ENCODE measurements at regions not wholly inside any gene's neighbourhood (a gene's known extent, or its start where the extent isn't known, plus 50 kb on each side); places are given as distances from the start of the nearest gene placed in this dataset.

DNA sequence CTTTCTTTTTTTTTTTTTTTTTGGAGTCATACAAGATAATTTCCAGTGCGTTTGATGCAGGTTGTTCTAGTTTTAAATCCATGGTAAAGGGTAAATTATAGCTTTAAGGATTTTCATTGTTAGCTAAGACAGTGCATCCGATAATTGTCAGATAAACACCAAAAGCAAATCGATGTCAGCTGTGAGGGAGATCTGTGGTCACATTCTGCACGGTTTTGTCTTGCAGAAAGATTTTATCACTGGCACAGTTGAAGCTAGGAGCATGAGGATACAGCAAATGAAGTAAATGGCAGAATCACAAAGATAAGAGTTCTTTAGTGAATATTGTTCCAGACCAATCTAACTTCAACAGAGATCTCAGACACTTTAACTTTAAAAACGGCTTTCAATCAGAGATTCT, 648.8 kb upstream of the COBL start:
- no peak overlapping the region for H3K18ac ChIP-seq (ENCODE audit: low read depth in 1 of 2, low read length in 2 of 2)
- H4K91ac ChIP-seq (ENCODE audit: low read length) = no peak overlapping the region

DNA sequence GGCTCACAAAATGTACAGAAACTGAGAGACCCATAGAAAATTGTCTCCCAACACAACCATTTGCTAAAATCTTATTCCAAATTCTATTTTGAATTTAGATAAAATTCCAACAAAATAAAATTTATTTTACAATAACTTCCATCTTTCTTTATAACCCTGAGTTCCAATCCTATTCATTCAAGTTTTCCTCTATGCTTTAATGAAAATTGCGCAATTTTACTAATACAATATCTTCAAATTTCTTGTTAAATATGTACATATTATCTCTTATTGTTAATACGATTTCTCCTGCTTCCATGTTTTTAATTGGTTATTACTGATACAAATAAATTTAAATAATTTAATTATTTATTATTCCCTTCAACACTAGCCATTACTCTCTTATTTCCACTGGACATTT, 645.2 kb upstream of the COBL start:
- no CpG with 5 or more reads among the region's 2 CpGs for WGBS

More for the DNA sequence above, 648.8 kb upstream of the COBL start:
- Histone ChIP-seq H3K4me2 (ENCODE audit: low read length, poor library complexity, severe bottlenecking) (no peak overlapping the region), H3K4ac (ENCODE audit: low read depth in 1 of 2, low read length in 2 of 2) (no peak overlapping the region), H2BK12ac (ENCODE audit: low read length in 2 of 2) (no peak overlapping the region), H3K9ac (ENCODE audit: low read length) (no peak overlapping the region), H2AK5ac (ENCODE audit: low read length, severe bottlenecking) (no peak overlapping the region), H2BK120ac (ENCODE audit: low read depth, low read length) (no peak overlapping the region), H2BK15ac (ENCODE audit: low read depth, poor library complexity, severe bottlenecking) (no peak overlapping the region), H3K36me3 (ENCODE audit: control insufficient read depth in 1 of 2, insufficient read depth in 2 of 2, low read depth in 1 of 2, low read length in 2 of 2) (no peaks in the 10 kb centered on the region), H3K4me1 (ENCODE audit: control insufficient read depth, insufficient read depth, low read depth, low read length) (no peaks in the 10 kb centered on the region), H3K14ac (ENCODE audit: low read length in 2 of 2) (no peak overlapping the region), H3K9me3 (ENCODE audit: control insufficient read depth, low read length) (peaks cover 3% of the 10 kb centered on the region), H2AFZ (ENCODE audit: low read depth, low read length) (no peak overlapping the region), H3K79me1 (replicated peaks; ENCODE audit: low read length, poor library complexity, severe bottlenecking) (no peaks in the 10 kb centered on the region), H3K27ac (ENCODE audit: low read length, poor library complexity, severe bottlenecking) (no peak overlapping the region), H3K4me3 (ENCODE audit: insufficient read depth in 1 of 2, low read depth in 1 of 2, low read length in 2 of 2) (no peak overlapping the region), H2BK5ac (ENCODE audit: low read depth, low read length, poor library complexity, severe bottlenecking) (no peak overlapping the region), H4K8ac (ENCODE audit: low read length) (no peak overlapping the region), H3K23ac (ENCODE audit: low read length in 2 of 2) (no peak overlapping the region), H3K27me3 (ENCODE audit: control insufficient read depth in 1 of 2, insufficient read depth in 1 of 2, low read length in 2 of 2) (no peaks in the 10 kb centered on the region)
- DNase-seq = no peak
- 49% methylated on average over 4 of the region's 5 CpGs for WGBS

DNA sequence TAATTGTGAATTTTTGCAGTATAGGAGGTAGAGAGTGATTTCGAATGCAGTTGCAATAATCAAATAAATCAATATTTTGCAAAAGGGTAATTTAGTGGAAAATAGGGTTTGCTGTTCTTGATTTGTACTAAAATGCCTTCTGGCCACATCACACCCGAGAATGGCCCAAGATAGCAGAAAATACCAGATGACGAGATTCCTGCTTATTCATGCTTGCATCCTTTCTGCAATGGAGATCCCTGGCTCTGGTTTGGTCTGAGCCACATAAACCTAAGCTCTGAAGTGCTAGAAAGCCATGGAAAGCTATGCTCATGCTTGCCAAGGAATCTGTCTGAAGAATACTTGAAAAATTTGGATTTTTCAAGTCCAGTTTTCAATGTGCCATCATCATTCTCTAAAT, 634.2 kb upstream of the COBL start:
- Histone ChIP-seq H4K91ac (ENCODE audit: low read length) (no peak overlapping the region), H3K4me2 (ENCODE audit: low read length, poor library complexity, severe bottlenecking) (no peak overlapping the region), H3K4me1 (ENCODE audit: control insufficient read depth, insufficient read depth, low read depth, low read length) (peaks cover 1% of the 10 kb centered on the region), H2AK5ac (ENCODE audit: low read length, severe bottlenecking) (no peak overlapping the region), H3K36me3 (ENCODE audit: control insufficient read depth in 1 of 2, insufficient read depth in 2 of 2, low read depth in 1 of 2, low read length in 2 of 2) (no peaks in the 10 kb centered on the region), H3K18ac (ENCODE audit: low read depth in 1 of 2, low read length in 2 of 2) (no peak overlapping the region), H3K9me3 (ENCODE audit: control insufficient read depth, low read length) (peaks cover 14% of the 10 kb centered on the region), H4K8ac (ENCODE audit: low read length) (no peak overlapping the region), H3K27me3 (ENCODE audit: control insufficient read depth in 1 of 2, insufficient read depth in 1 of 2, low read length in 2 of 2) (no peaks in the 10 kb centered on the region), H3K4me3 (ENCODE audit: insufficient read depth in 1 of 2, low read depth in 1 of 2, low read length in 2 of 2) (no peak overlapping the region), H3K27ac (ENCODE audit: low read length, poor library complexity, severe bottlenecking) (peak overlapping the region; percentile 98), H3K23ac (ENCODE audit: low read length in 2 of 2) (no peak overlapping the region), H3K4ac (ENCODE audit: low read depth in 1 of 2, low read length in 2 of 2) (no peak overlapping the region), H2BK5ac (ENCODE audit: low read depth, low read length, poor library complexity, severe bottlenecking) (no peak overlapping the region), H2BK120ac (ENCODE audit: low read depth, low read length) (no peak overlapping the region), H2BK12ac (ENCODE audit: low read length in 2 of 2) (no peak overlapping the region), H3K9ac (ENCODE audit: low read length) (no peak overlapping the region), H2BK15ac (ENCODE audit: low read depth, poor library complexity, severe bottlenecking) (no peak overlapping the region), H3K14ac (ENCODE audit: low read length in 2 of 2) (no peak overlapping the region), H2AFZ (ENCODE audit: low read depth, low read length) (no peak overlapping the region), H3K79me1 (replicated peaks; ENCODE audit: low read length, poor library complexity, severe bottlenecking) (no peaks in the 10 kb centered on the region)
- 50% methylated on average over 3 of the region's 3 CpGs for WGBS
- DNase-seq = no peak

More for the DNA sequence above, 645.2 kb upstream of the COBL start:
- Histone ChIP-seq H3K4ac (ENCODE audit: low read depth in 1 of 2, low read length in 2 of 2) (no peak overlapping the region), H2AK5ac (ENCODE audit: low read length, severe bottlenecking) (no peak overlapping the region), H2BK5ac (ENCODE audit: low read depth, low read length, poor library complexity, severe bottlenecking) (no peak overlapping the region), H2AFZ (ENCODE audit: low read depth, low read length) (no peak overlapping the region), H3K9me3 (ENCODE audit: control insufficient read depth, low read length) (peaks cover 3% of the 10 kb centered on the region), H3K23ac (ENCODE audit: low read length in 2 of 2) (no peak overlapping the region), H4K91ac (ENCODE audit: low read length) (no peak overlapping the region), H2BK120ac (ENCODE audit: low read depth, low read length) (no peak overlapping the region), H3K4me1 (ENCODE audit: control insufficient read depth, insufficient read depth, low read depth, low read length) (no peaks in the 10 kb centered on the region), H3K14ac (ENCODE audit: low read length in 2 of 2) (no peak overlapping the region), H3K9ac (ENCODE audit: low read length) (no peak overlapping the region), H3K79me1 (replicated peaks; ENCODE audit: low read length, poor library complexity, severe bottlenecking) (no peaks in the 10 kb centered on the region), H3K18ac (ENCODE audit: low read depth in 1 of 2, low read length in 2 of 2) (no peak overlapping the region), H2BK12ac (ENCODE audit: low read length in 2 of 2) (no peak overlapping the region), H3K27ac (ENCODE audit: low read length, poor library complexity, severe bottlenecking) (no peak overlapping the region), H3K4me3 (ENCODE audit: insufficient read depth in 1 of 2, low read depth in 1 of 2, low read length in 2 of 2) (no peak overlapping the region), H3K36me3 (ENCODE audit: control insufficient read depth in 1 of 2, insufficient read depth in 2 of 2, low read depth in 1 of 2, low read length in 2 of 2) (no peaks in the 10 kb centered on the region), H3K27me3 (ENCODE audit: control insufficient read depth in 1 of 2, insufficient read depth in 1 of 2, low read length in 2 of 2) (no peaks in the 10 kb centered on the region), H2BK15ac (ENCODE audit: low read depth, poor library complexity, severe bottlenecking) (no peak overlapping the region), H3K4me2 (ENCODE audit: low read length, poor library complexity, severe bottlenecking) (no peak overlapping the region), H4K8ac (ENCODE audit: low read length) (no peak overlapping the region)
- no peak for DNase-seq

DNA sequence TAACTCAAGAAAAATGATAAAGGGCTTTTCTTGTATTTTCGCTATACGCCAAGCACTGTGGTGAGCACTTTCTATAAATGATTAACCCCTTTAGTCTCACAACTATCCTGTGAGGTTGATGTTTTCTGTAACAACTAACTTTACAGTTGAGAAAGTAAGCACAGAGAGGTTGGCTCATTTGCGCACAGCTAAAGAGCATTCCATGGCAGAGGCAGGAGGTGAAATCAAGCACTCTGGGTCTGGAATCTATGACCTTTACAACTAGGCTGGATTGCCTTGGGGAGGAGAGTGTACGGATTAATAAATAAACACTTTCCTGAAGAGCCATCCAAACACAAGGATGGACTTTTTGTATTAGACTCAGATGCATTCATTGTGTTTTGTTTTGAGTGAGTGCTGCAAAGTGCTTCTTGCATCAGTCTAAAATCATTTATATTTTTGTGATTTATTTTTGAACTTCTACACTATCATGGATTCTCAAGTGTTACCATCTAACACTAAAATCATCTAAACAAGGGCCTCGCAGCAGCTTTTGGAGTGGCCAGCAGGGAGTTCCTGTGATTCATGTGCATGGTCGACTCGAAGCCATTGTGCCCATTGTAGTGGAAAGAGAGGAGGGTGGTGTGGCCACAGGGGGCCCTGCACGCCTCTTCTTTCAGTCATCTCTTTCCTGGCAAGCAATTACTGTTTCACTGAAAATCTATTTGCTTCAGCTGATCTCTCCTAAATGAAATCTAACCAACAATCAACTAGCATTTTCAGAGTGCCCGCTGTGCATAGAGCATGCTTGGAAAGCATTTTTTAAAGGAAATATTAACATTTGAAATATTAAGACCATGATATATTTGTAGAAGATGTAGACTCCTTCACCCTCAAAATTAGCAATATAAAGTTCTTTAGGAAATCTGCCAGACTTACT, 633.4 kb upstream of the COBL start:
- Histone ChIP-seq H3K23ac (ENCODE audit: low read length in 2 of 2) (no peak overlapping the region), H3K4me1 (ENCODE audit: control insufficient read depth, insufficient read depth, low read depth, low read length) (peaks cover 1% of the 10 kb centered on the region), H3K27ac (ENCODE audit: low read length, poor library complexity, severe bottlenecking) (peak overlapping the region; percentile 98), H4K91ac (ENCODE audit: low read length) (no peak overlapping the region), H2BK5ac (ENCODE audit: low read depth, low read length, poor library complexity, severe bottlenecking) (peak overlapping the region; percentile 44), H3K36me3 (ENCODE audit: control insufficient read depth in 1 of 2, insufficient read depth in 2 of 2, low read depth in 1 of 2, low read length in 2 of 2) (no peaks in the 10 kb centered on the region), H3K14ac (ENCODE audit: low read length in 2 of 2) (no peak overlapping the region), H3K27me3 (ENCODE audit: control insufficient read depth in 1 of 2, insufficient read depth in 1 of 2, low read length in 2 of 2) (no peaks in the 10 kb centered on the region), H3K9ac (ENCODE audit: low read length) (no peak overlapping the region), H2BK15ac (ENCODE audit: low read depth, poor library complexity, severe bottlenecking) (no peak overlapping the region), H4K8ac (ENCODE audit: low read length) (no peak overlapping the region), H3K4me2 (ENCODE audit: low read length, poor library complexity, severe bottlenecking) (peak overlapping the region; percentile 50), H3K4ac (ENCODE audit: low read depth in 1 of 2, low read length in 2 of 2) (no peak overlapping the region), H3K18ac (ENCODE audit: low read depth in 1 of 2, low read length in 2 of 2) (no peak overlapping the region), H3K79me1 (replicated peaks; ENCODE audit: low read length, poor library complexity, severe bottlenecking) (no peaks in the 10 kb centered on the region), H3K9me3 (ENCODE audit: control insufficient read depth, low read length) (peaks cover 14% of the 10 kb centered on the region), H2BK120ac (ENCODE audit: low read depth, low read length) (no peak overlapping the region), H2AFZ (ENCODE audit: low read depth, low read length) (no peak overlapping the region), H2BK12ac (ENCODE audit: low read length in 2 of 2) (no peak overlapping the region), H3K4me3 (ENCODE audit: insufficient read depth in 1 of 2, low read depth in 1 of 2, low read length in 2 of 2) (no peak overlapping the region), H2AK5ac (ENCODE audit: low read length, severe bottlenecking) (no peak overlapping the region)
- DNase-seq = no peak
- 37% methylated on average over 5 of the region's 9 CpGs for WGBS

All from mesenchymal stem cell (in vitro differentiated cells and primary cell).